ENCODE measurements at regions not wholly inside any gene's neighbourhood (a gene's known extent, or its start where the extent isn't known, plus 50 kb on each side); places are given as distances from the start of the nearest gene placed in this dataset.

GRCh38 chr6:120675886-120676285 lies 658.4 kb downstream of the TBC1D32 start:
- no peak for TF ChIP-seq CTCF (IDR thresholded peaks at IDR 0.05)
- TF ChIP-seq POLR2A (IDR thresholded peaks at IDR 0.05), result no peak

Measured in uterus (tissue), 2 donors.